Peyer's patch (tissue), 4 donors: ENCODE measurements at regions not wholly inside any gene's neighbourhood (a gene's known extent, or its start where the extent isn't known, plus 50 kb on each side); places are given as distances from the start of the nearest gene placed in this dataset.

Experiments
- CTCF ChIP-seq, 6 experiments: fragments of 450-650 bp in 4 of 6; fragments of 200-600 bp in 2 of 6; sonication (generic) in 1 of 6; IDR thresholded peaks; one replicate each; pipeline ENCODE4 v1.5.1; 2017 to 2019; ENCODE audit warnings: antibody characterized with exemption in 6 of 6, mild to moderate bottlenecking in 3 of 6, moderate library complexity in 1 of 6
- POLR2A ChIP-seq, 2 donors: fragments of 450-650 bp; IDR thresholded peaks; one replicate each; pipeline ENCODE4 v1.5.1; 2017; ENCODE audit warnings: antibody characterized with exemption in 2 of 2, mild to moderate bottlenecking in 2 of 2, moderate library complexity in 2 of 2

- TF ChIP-seq CTCF (IDR thresholded peaks at IDR 0.05): no peak
- TF ChIP-seq POLR2A (IDR thresholded peaks at IDR 0.05): no peak
These were observed 72.5 kb downstream of the C16orf95 start for GRCh38 chr16:87244636-87245197.
